Common myeloid progenitor, CD34-positive (primary cell): ENCODE measurements at regions not wholly inside any gene's neighbourhood (a gene's known extent, or its start where the extent isn't known, plus 50 kb on each side); places are given as distances from the start of the nearest gene placed in this dataset.

ENCODE experiments used
- CTCF ChIA-PET: fragments of 350-600 bp; sonication (Branson Sonifier 250); formaldehyde crosslinking; loops from one replicate; lab custom pipeline; 2021; ENCODE audit warnings: antibody characterized with exemption; lab: Charles Lee
- POLR2A ChIA-PET: fragments of 350-600 bp; sonication (Branson Sonifier 250); formaldehyde crosslinking; loops from one replicate; lab custom pipeline; 2021; ENCODE audit warnings: antibody characterized with exemption; lab: Charles Lee
- DNase-seq, 3 donors: peaks; one replicate each; pipeline versions ENCODE4 v3.0.0 to v3.0.0-alpha.2; 2013
- H3K27ac ChIP-seq, 2 experiments: 1 replicate in 1 of 2; 2 replicates in 1 of 2; pipeline ENCODE4 v1.7.0; 2013; ENCODE audit warnings: inconsistent platforms in 2 of 2, low read length in 2 of 2, mild to moderate bottlenecking in 2 of 2, low read depth in 1 of 2, moderate library complexity in 1 of 2; ENCODE audit not compliant: severe bottlenecking in 2 of 2, insufficient read depth in 1 of 2, poor library complexity in 1 of 2
- H3K27me3 ChIP-seq, 5 experiments: replicated peaks in 2 of 5; 1 replicate in 3 of 5; 2 replicates in 2 of 5; pipeline versions ENCODE4 v1.6.1 to v1.7.0; 2013; ENCODE audit warnings: low read length in 4 of 5, mild to moderate bottlenecking in 2 of 5, moderate library complexity in 2 of 5, inconsistent platforms in 1 of 5; ENCODE audit not compliant: insufficient read depth in 5 of 5, control insufficient read depth in 4 of 5
- H3K36me3 ChIP-seq, 4 experiments: 1 replicate in 2 of 4; 2 replicates in 2 of 4; pipeline versions ENCODE4 v1.6.1 to v1.7.0; 2013; ENCODE audit warnings: low read length in 3 of 4, control low read depth in 1 of 4, mild to moderate bottlenecking in 1 of 4; ENCODE audit not compliant: control insufficient read depth in 4 of 4, insufficient read depth in 4 of 4
- H3K4me1 ChIP-seq, 4 experiments: 1 replicate in 3 of 4; 2 replicates in 1 of 4; pipeline versions ENCODE4 v1.6.1 to v1.7.1; 2013; ENCODE audit warnings: low read length in 3 of 4, mild to moderate bottlenecking in 3 of 4, control low read depth in 1 of 4, inconsistent platforms in 1 of 4, moderate library complexity in 1 of 4; ENCODE audit not compliant: control insufficient read depth in 4 of 4, insufficient read depth in 4 of 4; ENCODE audit errors: control extremely low read depth in 1 of 4
- H3K4me3 ChIP-seq, 7 experiments: 1 replicate in 4 of 7; 2 replicates in 3 of 7; pipeline versions ENCODE4 v1.5.1 to v1.7.0; 2013; ENCODE audit warnings: mild to moderate bottlenecking in 7 of 7, low read length in 6 of 7, moderate library complexity in 6 of 7, inconsistent platforms in 2 of 7, low read depth in 2 of 7, control low read depth in 1 of 7; ENCODE audit not compliant: insufficient read depth in 4 of 7, control insufficient read depth in 1 of 7; ENCODE audit errors: extremely low read depth in 1 of 7
- H3K9me3 ChIP-seq, 5 experiments: 1 replicate in 4 of 5; 2 replicates in 1 of 5; pipeline versions ENCODE4 v1.6.1 to v1.7.1; 2013; ENCODE audit warnings: low read length in 4 of 5, mild to moderate bottlenecking in 2 of 5, inconsistent platforms in 1 of 5, low read depth in 1 of 5, moderate library complexity in 1 of 5; ENCODE audit not compliant: control insufficient read depth in 4 of 5, insufficient read depth in 2 of 5; ENCODE audit errors: control extremely low read depth in 1 of 5
- WGBS: methylation state at CpG from one replicate; pipeline ENCODE4 v1.1.5; 2013; ENCODE audit not compliant: insufficient coverage; 5-methylcytosine and 5-hydroxymethylcytosine counted together

DNA sequence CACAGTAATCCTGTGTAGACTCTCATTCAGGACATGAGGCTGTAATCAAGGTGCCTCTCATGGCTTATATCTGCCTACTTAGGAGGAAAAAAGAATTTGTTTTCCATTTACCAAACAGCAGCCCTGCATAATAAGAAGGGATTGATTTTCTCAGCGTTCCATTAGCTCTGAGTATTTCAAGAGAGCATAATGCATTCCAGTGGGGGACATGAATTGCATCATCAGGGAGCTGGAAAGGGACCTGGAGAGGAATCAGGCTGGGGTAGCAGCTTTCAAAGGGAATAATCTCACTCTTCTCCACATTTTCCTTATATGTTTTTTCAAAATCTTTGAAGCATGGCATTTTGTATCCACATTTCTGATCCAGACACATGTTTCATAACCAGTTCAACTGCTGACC, 150.6 kb upstream of the ANKRD28 start:
- peaks cover 0 to 7% (median 2%) of the 10 kb centered on the region in 5 experiments for H3K9me3 ChIP-seq
- WGBS = no CpG with 5 or more reads among the region's 1 CpG
- H3K27me3 ChIP-seq = no peaks in the 10 kb centered on the region
- DNase-seq = no peak
- no peaks in the 10 kb centered on the region for H3K4me1 ChIP-seq
- H3K4me3 ChIP-seq = no peak overlapping the region
- no peaks in the 10 kb centered on the region for H3K36me3 ChIP-seq
- ChIA-PET POLR2A (no interaction called here), CTCF (no interaction called here)
- H3K27ac ChIP-seq = no peak overlapping the region

DNA sequence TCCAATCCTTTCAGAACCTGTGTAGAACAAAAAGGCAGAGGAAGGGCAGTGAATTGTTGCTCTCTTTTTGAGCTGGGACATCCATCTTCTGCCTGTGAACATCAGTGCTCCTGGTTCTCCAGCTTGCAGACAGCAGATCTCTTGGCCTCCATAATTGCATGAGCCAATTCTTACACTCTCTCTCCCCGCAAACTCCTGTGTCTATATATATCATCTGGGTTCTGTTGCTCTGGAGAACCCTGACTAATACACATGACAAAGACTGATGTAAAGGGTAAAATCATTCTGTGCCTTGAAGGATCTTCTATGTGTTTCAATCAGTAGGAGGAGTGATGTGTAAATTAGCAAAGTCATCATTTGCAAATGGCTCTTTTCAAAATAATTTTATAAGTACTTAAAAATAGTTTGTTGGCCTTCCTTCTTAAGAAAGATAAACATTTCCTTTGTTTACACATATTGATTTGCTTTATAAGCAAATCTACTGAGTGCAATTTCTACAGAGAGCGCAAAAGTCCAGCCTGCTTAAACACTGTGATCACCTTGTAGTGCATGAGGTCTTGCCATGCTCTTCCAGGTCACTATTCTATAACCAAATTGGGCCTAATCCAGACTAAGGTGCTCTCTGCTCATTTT, 154.9 kb upstream of the ANKRD28 start:
- peaks cover 0 to 3% (median 0%) of the 10 kb centered on the region in 4 experiments for H3K4me1 ChIP-seq
- CTCF ChIA-PET = no interaction called here
- POLR2A ChIA-PET = no interaction called here
- H3K36me3 ChIP-seq = no peaks in the 10 kb centered on the region
- DNase-seq = no peak
- H3K4me3 ChIP-seq = no peak overlapping the region
- H3K9me3 ChIP-seq = no peaks in the 10 kb centered on the region
- no peak overlapping the region for H3K27ac ChIP-seq
- 100% methylated on average over 2 of the region's 2 CpGs for WGBS
- no peaks in the 10 kb centered on the region for H3K27me3 ChIP-seq

GRCh38 chr3:15953841-15954240, 156.1 kb upstream of the ANKRD28 start:
- ChIA-PET CTCF (interaction anchor here (0.6 to 1.1 kb wide), 2 partner anchors 11 to 248 kb away, joined by 3 read pairs; no protein-coding TSS in a partner anchor), POLR2A (no interaction called here)
- no peaks in the 10 kb centered on the region for H3K27me3 ChIP-seq
- H3K9me3 ChIP-seq = no peaks in the 10 kb centered on the region
- DNase-seq = peak in 2 of 3 donors; percentile 22 to 32
- no peak overlapping the region for H3K4me3 ChIP-seq
- H3K36me3 ChIP-seq = no peaks in the 10 kb centered on the region
- no peak overlapping the region for H3K27ac ChIP-seq
- H3K4me1 ChIP-seq = peaks cover 0 to 3% (median 0%) of the 10 kb centered on the region in 4 experiments

GRCh38 chr3:15955968-15956367, 158.2 kb upstream of the ANKRD28 start:
- Histone ChIP-seq H3K4me1 (peaks cover 0 to 3% (median 0%) of the 10 kb centered on the region in 4 experiments), H3K9me3 (no peaks in the 10 kb centered on the region), H3K27ac (no peak overlapping the region), H3K4me3 (no peak overlapping the region), H3K27me3 (no peaks in the 10 kb centered on the region), H3K36me3 (no peaks in the 10 kb centered on the region)
- POLR2A ChIA-PET = no interaction called here
- no peak for DNase-seq
- WGBS = 100% methylated on average over 1 of the region's 1 CpG
- CTCF ChIA-PET = no interaction called here

DNA sequence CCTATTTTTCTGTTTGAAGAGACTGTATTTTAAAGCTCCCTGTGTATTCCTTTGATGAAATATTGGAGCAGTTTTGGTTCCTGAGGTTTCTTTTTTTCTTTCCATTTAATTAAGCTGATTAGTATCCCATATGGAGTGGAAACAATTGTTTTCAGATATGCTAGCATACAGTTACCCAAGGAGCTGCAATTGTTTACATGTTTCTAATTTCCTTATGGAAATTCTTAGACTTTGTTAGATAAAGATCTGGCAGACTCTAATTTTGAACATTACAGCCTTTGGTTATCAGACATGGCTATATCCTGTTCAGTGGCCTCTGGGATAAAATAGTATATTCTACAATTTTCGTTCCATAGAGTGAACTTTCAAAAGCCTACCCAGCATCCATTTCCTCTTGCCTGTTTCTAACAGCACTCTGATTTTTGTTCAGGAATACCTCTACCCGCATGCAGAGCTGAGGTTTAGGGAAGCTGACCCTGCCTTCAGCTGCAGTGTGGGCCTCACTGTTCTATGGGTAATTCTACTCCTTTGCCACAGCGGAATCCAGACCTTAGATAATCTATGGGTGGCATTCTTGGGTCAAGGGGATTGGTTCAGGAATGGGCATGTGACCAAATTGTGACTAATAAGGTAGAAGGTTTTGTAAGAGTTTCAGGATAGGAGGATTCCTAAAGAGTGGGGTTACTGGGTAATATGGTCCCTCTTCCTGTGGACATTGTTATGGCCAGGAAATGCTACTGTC, 161.1 kb upstream of the ANKRD28 start:
- H3K36me3 ChIP-seq = no peaks in the 10 kb centered on the region
- ChIA-PET CTCF (interaction anchor here (1.0 kb wide), 1 partner anchor 15 kb away, joined by 3 read pairs; no protein-coding TSS in a partner anchor), POLR2A (no interaction called here)
- no peaks in the 10 kb centered on the region for H3K9me3 ChIP-seq
- no peaks in the 10 kb centered on the region for H3K27me3 ChIP-seq
- no peak for DNase-seq
- no peak overlapping the region for H3K4me3 ChIP-seq
- WGBS = 92% methylated on average over 2 of the region's 3 CpGs
- H3K27ac ChIP-seq = no peak overlapping the region
- H3K4me1 ChIP-seq = peaks cover 0 to 3% (median 0%) of the 10 kb centered on the region in 4 experiments

DNA sequence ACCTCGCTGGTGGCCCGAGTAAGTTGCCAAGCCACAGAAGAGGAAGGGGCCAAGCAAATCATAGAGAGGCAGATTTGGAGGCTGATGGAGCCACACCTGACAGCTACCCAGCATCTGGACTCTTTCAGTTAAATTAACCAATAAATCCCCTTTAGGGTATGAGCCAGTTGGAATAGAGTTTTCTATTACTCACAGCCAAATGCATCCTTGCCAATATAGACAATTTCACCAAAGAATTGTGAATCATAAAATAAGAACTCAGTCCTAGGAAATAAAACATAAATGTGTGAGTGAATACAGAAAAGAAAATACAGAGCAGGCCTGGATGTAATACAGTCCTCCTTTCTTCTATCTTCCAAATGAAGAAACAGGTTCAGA, 161.6 kb upstream of the ANKRD28 start:
- H3K9me3 ChIP-seq = no peaks in the 10 kb centered on the region
- H3K4me3 ChIP-seq = no peak overlapping the region
- H3K27me3 ChIP-seq = no peaks in the 10 kb centered on the region
- H3K36me3 ChIP-seq = no peaks in the 10 kb centered on the region
- H3K27ac ChIP-seq = no peak overlapping the region
- peaks cover 0 to 5% (median under 1%) of the 10 kb centered on the region in 4 experiments for H3K4me1 ChIP-seq
- ChIA-PET POLR2A (no interaction called here), CTCF (interaction anchor here (1.0 kb wide), 1 partner anchor 15 kb away, joined by 3 read pairs; no protein-coding TSS in a partner anchor)
- DNase-seq = no peak
- 70% methylated on average over 2 of the region's 2 CpGs for WGBS
